HepG2 (cell line): ENCODE measurements at regions not wholly inside any gene's neighbourhood (a gene's known extent, or its start where the extent isn't known, plus 50 kb on each side); places are given as distances from the start of the nearest gene placed in this dataset.

Experiments used
- ATAC-seq: fragments of 200-7000 bp; cut with Tn5 transposase; 3 replicates; pipeline ENCODE4 v1.9.1; 2020; ENCODE audit warnings: mild to moderate bottlenecking, moderate library complexity
- BruUV-seq: library from RNA; stranded (reverse); fragments of 400-500 nt; replicated peaks from 2 replicates; lab custom pipeline; 2021; lab: Mats Ljungman, UMichigan
- CTCF ChIA-PET: fragments of 300-600 bp; formaldehyde crosslinking; extraction: SDS; loops from one replicate; lab custom pipeline; 2021; ENCODE audit warnings: low total read pairs, inconsistent platforms, low intra/inter-chr PET ratio; lab: Yijun Ruan, JAX
- POLR2A ChIA-PET: fragments of 350-600 bp; sonication (Branson Sonifier 250); formaldehyde crosslinking; loops from one replicate; lab custom pipeline; 2020; ENCODE audit warnings: antibody characterized with exemption, inconsistent platforms; lab: Yijun Ruan, JAX
- DNase-seq: peaks from one replicate; pipeline ENCODE4 v3.0.0-alpha.2; 2015; ENCODE audit warnings: low spot score
- FAIRE-seq: peaks from 3 replicates; lab custom pipeline; 2011; peaks lifted over from hg19 to GRCh38; lab: Jason Lieb, UNC
- H2AFZ ChIP-seq: one replicate; pipeline ENCODE4 v1.6.1; 2011; ENCODE audit warnings: low read length, inconsistent platforms
- H3K27ac ChIP-seq: fragments of 300-600 bp; 3 replicates; pipeline ENCODE4 v1.8.0; 2011; ENCODE audit warnings: mixed run types, mild to moderate bottlenecking, mixed read lengths, low read length, inconsistent platforms; ENCODE audit not compliant: insufficient read depth; ENCODE audit errors: extremely low read length
- H3K27me3 ChIP-seq, 2 experiments: fragments of 200-600 bp in 1 of 2; 2 replicates in 1 of 2; 3 replicates in 1 of 2; pipeline versions ENCODE4 v1.6.0 to v1.8.0; 2011; ENCODE audit warnings: low read length in 2 of 2, mild to moderate bottlenecking in 2 of 2, moderate library complexity in 2 of 2, inconsistent platforms in 1 of 2; ENCODE audit not compliant: insufficient read depth in 2 of 2, control insufficient read depth in 1 of 2
- H3K36me3 ChIP-seq, 2 experiments: fragments of 200-600 bp in 1 of 2; replicated peaks in 1 of 2; 2 replicates in 1 of 2; 3 replicates in 1 of 2; pipeline versions ENCODE4 v1.5.1 to v1.8.0; 2011; ENCODE audit warnings: low read length in 2 of 2, inconsistent platforms in 1 of 2; ENCODE audit not compliant: insufficient read depth in 2 of 2, control insufficient read depth in 1 of 2
- H3K4me1 ChIP-seq: 2 replicates; pipeline ENCODE4 v1.5.1; 2012; ENCODE audit warnings: low read length, inconsistent platforms; ENCODE audit not compliant: insufficient read depth
- H3K4me2 ChIP-seq: 2 replicates; pipeline ENCODE4 v1.6.0; 2011; ENCODE audit warnings: low read depth, low read length, inconsistent platforms
- H3K4me3 ChIP-seq, 3 experiments: fragments of 200-600 bp in 1 of 3; sonication (generic), shearing (Covaris generic) in 1 of 3; replicated peaks in 1 of 3; 2 replicates each; pipeline ENCODE4 v1.5.1; 2011 to 2016; ENCODE audit warnings: low read length in 3 of 3, inconsistent platforms in 2 of 3, low read depth in 2 of 3, mild to moderate bottlenecking in 2 of 3, control low read depth in 1 of 3, mixed read lengths in 1 of 3; ENCODE audit not compliant: insufficient read depth in 1 of 3
- H3K79me2 ChIP-seq: one replicate; pipeline ENCODE4 v1.6.1; 2011; ENCODE audit warnings: low read length, inconsistent platforms; ENCODE audit not compliant: insufficient read depth
- H3K9ac ChIP-seq: 2 replicates; pipeline ENCODE4 v1.6.0; 2011; ENCODE audit warnings: mild to moderate bottlenecking, low read depth, low read length, inconsistent platforms; ENCODE audit not compliant: insufficient read depth
- H3K9me3 ChIP-seq: 2 replicates; pipeline ENCODE4 v1.5.1; 2012; ENCODE audit warnings: mild to moderate bottlenecking, low read length
- H4K20me1 ChIP-seq: 2 replicates; pipeline ENCODE4 v1.6.0; 2011; ENCODE audit warnings: inconsistent platforms, mild to moderate bottlenecking, low read length, moderate library complexity; ENCODE audit not compliant: insufficient read depth
- ARID5B ChIP-seq: IDR thresholded peaks from 2 replicates; pipeline ENCODE4 v1.4.0; 2020; ENCODE audit warnings: mild to moderate bottlenecking, missing genetic modification reagents
- JUNB ChIP-seq: sonication (generic); formaldehyde crosslinking; IDR thresholded peaks from 2 replicates; pipeline ENCODE4 v1.8.0; 2022; ENCODE audit warnings: missing genetic modification reagents, mild to moderate bottlenecking, borderline replicate concordance
- SMAD1 ChIP-seq: sonication (generic); formaldehyde crosslinking; IDR thresholded peaks from 2 replicates; pipeline ENCODE4 v1.4.0; 2020; ENCODE audit warnings: missing genetic modification reagents, low read depth, mild to moderate bottlenecking, borderline replicate concordance
- ZKSCAN1 ChIP-seq: fragments of 150-350 bp; IDR thresholded peaks from 2 replicates; pipeline ENCODE4 v1.6.1; 2014; ENCODE audit warnings: low read length
- ZNF10 ChIP-seq: sonication (generic); formaldehyde crosslinking; IDR thresholded peaks from 2 replicates; pipeline ENCODE4 v1.4.0; 2020; ENCODE audit warnings: mild to moderate bottlenecking, low read depth, missing genetic modification reagents, borderline replicate concordance
- ZNF331 ChIP-seq: sonication (generic); formaldehyde crosslinking; IDR thresholded peaks from 2 replicates; pipeline ENCODE4 v1.4.0; 2020; ENCODE audit warnings: missing genetic modification reagents
- ZNF512B ChIP-seq: sonication (generic); formaldehyde crosslinking; IDR thresholded peaks from 2 replicates; pipeline ENCODE4 v1.5.1; 2020; ENCODE audit warnings: missing genetic modification reagents, mild to moderate bottlenecking, borderline replicate concordance
- WGBS: methylation state at CpG from one replicate; pipeline ENCODE4 v1.1.6; 2017; ENCODE audit warnings: low lambda C conversion rate; 5-methylcytosine and 5-hydroxymethylcytosine counted together
- in situ Hi-C: cut with HindIII; loops from 2 replicates; pipeline ENCODE4 v1.10.0; 2017; ENCODE audit warnings: low pct_unique_long_range_greater_than_20kb; ENCODE audit not compliant: extremely low pct_ligation_motif_present
- intact Hi-C: fragments of 100-400 bp; cut with micrococcal nuclease; formaldehyde crosslinking; loops from one replicate; pipeline ENCODE4 v1.10.0; 2022; ENCODE audit not compliant: unreplicated experiment
- TF ChIP-seq, protein P1 (sequence below): sonication (generic); formaldehyde crosslinking; conservative IDR thresholded peaks from 2 replicates; pipeline ENCODE4 v1.8.0; 2022; ENCODE audit warnings: low read depth, missing genetic modification reagents

DNA sequence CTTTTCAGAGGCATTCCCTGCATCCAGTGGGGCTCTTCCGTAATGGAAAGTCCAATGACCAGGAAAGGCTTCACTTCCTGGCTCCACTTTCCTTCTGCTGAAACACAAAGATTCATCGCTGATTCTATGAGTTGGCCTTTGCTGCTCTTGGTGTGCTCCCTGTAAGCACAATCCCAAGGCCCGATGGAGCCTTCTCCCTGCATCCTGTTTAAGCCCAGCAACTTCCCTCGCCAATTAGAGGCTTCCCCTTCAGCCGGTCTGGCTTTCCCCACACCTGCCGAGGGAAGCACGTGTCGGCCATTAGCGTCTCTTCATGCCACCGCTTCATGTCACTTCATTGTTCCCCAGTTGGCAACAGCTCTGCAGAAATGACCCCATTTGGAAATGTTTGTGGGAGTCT lies 693.9 kb downstream of the MED13L start:
- no peaks in the 10 kb centered on the region for H4K20me1 ChIP-seq

More for the DNA sequence above, 693.9 kb downstream of the MED13L start:
- Histone ChIP-seq H3K27ac (no peak overlapping the region), H3K9ac (no peak overlapping the region), H2AFZ (no peak overlapping the region), H3K4me2 (no peak overlapping the region), H3K36me3 (no peaks in the 10 kb centered on the region), H3K4me1 (no peaks in the 10 kb centered on the region), H3K27me3 (peaks cover 3 to 29% of the 10 kb centered on the region in 2 experiments; a peak in 4 of 5 replicates), H3K4me3 (no peak overlapping the region), H3K79me2 (no peaks in the 10 kb centered on the region)
- FAIRE-seq (no peak), DNase-seq (no peak), ATAC-seq (no peak)
- no TSS peak for BruUV-seq
- intact Hi-C loops, result no loop called here
- 71% methylated on average over 7 of the region's 10 CpGs for WGBS
- CTCF ChIA-PET, result no interaction called here
- in situ Hi-C loops, result no loop called here
- TF ChIP-seq ZKSCAN1 (no peak), ZNF331 (CRISPR knock-in tag) (no peak), JUNB (CRISPR knock-in tag) (no peak), ZNF10 (no peak), ZNF512B (CRISPR knock-in tag) (no peak), SMAD1 (CRISPR knock-in tag) (no peak), ARID5B (CRISPR knock-in tag) (no peak)
- TF ChIP-seq, protein P1, sequence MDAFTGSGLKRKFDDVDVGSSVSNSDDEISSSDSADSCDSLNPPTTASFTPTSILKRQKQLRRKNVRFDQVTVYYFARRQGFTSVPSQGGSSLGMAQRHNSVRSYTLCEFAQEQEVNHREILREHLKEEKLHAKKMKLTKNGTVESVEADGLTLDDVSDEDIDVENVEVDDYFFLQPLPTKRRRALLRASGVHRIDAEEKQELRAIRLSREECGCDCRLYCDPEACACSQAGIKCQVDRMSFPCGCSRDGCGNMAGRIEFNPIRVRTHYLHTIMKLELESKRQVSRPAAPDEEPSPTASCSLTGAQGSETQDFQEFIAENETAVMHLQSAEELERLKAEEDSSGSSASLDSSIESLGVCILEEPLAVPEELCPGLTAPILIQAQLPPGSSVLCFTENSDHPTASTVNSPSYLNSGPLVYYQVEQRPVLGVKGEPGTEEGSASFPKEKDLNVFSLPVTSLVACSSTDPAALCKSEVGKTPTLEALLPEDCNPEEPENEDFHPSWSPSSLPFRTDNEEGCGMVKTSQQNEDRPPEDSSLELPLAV (CRISPR knock-in tag), result no peak
- TF ChIP-seq, all 625 proteins: peak for 0
- POLR2A ChIA-PET, result no interaction called here
- no peaks in the 10 kb centered on the region for H3K9me3 ChIP-seq
